ENCODE measurements at regions not wholly inside any gene's neighbourhood (a gene's known extent, or its start where the extent isn't known, plus 50 kb on each side); places are given as distances from the start of the nearest gene placed in this dataset.

DNA sequence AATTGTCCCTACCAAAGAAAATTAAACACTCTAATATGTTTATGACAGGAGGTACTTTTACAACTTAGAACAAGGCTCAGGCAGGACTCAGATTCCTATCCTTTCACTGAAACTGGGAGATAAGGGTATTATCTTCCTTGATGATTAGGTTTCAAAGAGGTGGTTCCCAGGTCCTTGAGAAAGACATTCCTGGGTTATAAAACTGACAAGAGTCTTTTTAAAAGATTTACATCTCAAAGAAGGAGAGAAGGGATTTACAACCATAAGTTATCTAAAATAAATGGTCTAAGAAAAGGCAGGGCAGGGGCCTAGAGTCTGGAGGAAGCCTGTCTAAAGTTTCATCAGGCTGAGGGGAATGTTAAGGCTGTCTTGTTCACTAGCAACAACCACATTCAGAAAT, 1492.5 kb downstream of the HACE1 start:
- CTCF ChIA-PET = no interaction called here

DNA sequence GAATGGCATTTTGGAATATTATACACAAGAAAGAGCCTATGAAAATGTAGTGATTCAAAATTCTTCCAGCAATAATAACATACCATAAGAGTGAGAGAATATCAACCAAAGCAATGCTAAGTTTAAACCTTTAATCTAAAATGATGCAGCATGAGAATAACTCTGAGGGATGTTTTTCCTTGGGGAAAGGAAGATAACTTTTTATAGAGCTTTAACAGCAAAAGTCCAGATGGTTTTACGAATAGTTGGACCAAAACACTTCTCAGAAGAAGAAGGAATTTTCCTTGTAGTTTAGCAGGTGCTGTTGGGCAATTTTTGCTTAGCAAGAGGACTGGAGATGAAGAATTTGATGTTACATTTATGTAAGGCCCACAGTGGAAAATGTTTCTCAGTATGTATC, 1503.2 kb downstream of the HACE1 start:
- POLR2A ChIA-PET = no interaction called here
- H3K27ac ChIP-seq (ENCODE audit: low read length) = no peak overlapping the region
- H3K36me3 ChIP-seq (ENCODE audit: control insufficient read depth, insufficient read depth, low read length) = no peaks in the 10 kb centered on the region; the same call in 1 of the 2 replicates
- H3K4me3 ChIP-seq (ENCODE audit: low read depth in 2 of 2, low read length in 2 of 2) = no peak overlapping the region
- H3K9me3 ChIP-seq (ENCODE audit: control insufficient read depth, insufficient read depth, low read depth, low read length) = no peaks in the 10 kb centered on the region
- H3K4me1 ChIP-seq (ENCODE audit: control insufficient read depth, insufficient read depth, low read length) = no peaks in the 10 kb centered on the region
- DNase-seq (ENCODE audit: low read depth, low spot score) (no peak), ATAC-seq (no peak)
- in situ Hi-C loops (cut with HindIII; ENCODE audit: low pct_unique_long_range_greater_than_20kb, low sequenced_read_pairs) = no loop called here
- H3K27me3 ChIP-seq (ENCODE audit: control insufficient read depth, insufficient read depth, low read length) = no peaks in the 10 kb centered on the region
- intact Hi-C loops (cut with micrococcal nuclease; ENCODE audit: unreplicated experiment) = no loop called here
- TF ChIP-seq, protein P1, sequence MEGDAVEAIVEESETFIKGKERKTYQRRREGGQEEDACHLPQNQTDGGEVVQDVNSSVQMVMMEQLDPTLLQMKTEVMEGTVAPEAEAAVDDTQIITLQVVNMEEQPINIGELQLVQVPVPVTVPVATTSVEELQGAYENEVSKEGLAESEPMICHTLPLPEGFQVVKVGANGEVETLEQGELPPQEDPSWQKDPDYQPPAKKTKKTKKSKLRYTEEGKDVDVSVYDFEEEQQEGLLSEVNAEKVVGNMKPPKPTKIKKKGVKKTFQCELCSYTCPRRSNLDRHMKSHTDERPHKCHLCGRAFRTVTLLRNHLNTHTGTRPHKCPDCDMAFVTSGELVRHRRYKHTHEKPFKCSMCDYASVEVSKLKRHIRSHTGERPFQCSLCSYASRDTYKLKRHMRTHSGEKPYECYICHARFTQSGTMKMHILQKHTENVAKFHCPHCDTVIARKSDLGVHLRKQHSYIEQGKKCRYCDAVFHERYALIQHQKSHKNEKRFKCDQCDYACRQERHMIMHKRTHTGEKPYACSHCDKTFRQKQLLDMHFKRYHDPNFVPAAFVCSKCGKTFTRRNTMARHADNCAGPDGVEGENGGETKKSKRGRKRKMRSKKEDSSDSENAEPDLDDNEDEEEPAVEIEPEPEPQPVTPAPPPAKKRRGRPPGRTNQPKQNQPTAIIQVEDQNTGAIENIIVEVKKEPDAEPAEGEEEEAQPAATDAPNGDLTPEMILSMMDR (IDR thresholded peaks at IDR 0.05) = no peak
- no peak for TF ChIP-seq POLR2AphosphoS5 (IDR thresholded peaks at IDR 0.05; ENCODE audit: low read depth, low read length)
- TF ChIP-seq, protein P2, sequence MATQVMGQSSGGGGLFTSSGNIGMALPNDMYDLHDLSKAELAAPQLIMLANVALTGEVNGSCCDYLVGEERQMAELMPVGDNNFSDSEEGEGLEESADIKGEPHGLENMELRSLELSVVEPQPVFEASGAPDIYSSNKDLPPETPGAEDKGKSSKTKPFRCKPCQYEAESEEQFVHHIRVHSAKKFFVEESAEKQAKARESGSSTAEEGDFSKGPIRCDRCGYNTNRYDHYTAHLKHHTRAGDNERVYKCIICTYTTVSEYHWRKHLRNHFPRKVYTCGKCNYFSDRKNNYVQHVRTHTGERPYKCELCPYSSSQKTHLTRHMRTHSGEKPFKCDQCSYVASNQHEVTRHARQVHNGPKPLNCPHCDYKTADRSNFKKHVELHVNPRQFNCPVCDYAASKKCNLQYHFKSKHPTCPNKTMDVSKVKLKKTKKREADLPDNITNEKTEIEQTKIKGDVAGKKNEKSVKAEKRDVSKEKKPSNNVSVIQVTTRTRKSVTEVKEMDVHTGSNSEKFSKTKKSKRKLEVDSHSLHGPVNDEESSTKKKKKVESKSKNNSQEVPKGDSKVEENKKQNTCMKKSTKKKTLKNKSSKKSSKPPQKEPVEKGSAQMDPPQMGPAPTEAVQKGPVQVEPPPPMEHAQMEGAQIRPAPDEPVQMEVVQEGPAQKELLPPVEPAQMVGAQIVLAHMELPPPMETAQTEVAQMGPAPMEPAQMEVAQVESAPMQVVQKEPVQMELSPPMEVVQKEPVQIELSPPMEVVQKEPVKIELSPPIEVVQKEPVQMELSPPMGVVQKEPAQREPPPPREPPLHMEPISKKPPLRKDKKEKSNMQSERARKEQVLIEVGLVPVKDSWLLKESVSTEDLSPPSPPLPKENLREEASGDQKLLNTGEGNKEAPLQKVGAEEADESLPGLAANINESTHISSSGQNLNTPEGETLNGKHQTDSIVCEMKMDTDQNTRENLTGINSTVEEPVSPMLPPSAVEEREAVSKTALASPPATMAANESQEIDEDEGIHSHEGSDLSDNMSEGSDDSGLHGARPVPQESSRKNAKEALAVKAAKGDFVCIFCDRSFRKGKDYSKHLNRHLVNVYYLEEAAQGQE (IDR thresholded peaks at IDR 0.05; ENCODE audit: insufficient read depth in 1 of 2, low read depth in 2 of 2, low read length in 1 of 2) = no peak
- TF ChIP-seq SIN3A (IDR thresholded peaks at IDR 0.05; ENCODE audit: borderline replicate concordance, insufficient read depth, low read depth, low read length) = no peak
- TF ChIP-seq TCF7L2 (IDR thresholded peaks at IDR 0.05; ENCODE audit: low read depth, low read length) = no peak
- BruUV-seq (replicated peaks) = no TSS peak
- CTCF ChIA-PET = no interaction called here

More for the DNA sequence above, 1492.5 kb downstream of the HACE1 start:
- in situ Hi-C loops (cut with HindIII; ENCODE audit: low pct_unique_long_range_greater_than_20kb, low sequenced_read_pairs) (no loop called here), intact Hi-C loops (cut with micrococcal nuclease; ENCODE audit: unreplicated experiment) (no loop called here)
- ATAC-seq (no peak), DNase-seq (ENCODE audit: low read depth, low spot score) (no peak)
- Histone ChIP-seq H3K4me1 (ENCODE audit: control insufficient read depth, insufficient read depth, low read length) (no peaks in the 10 kb centered on the region), H3K9me3 (ENCODE audit: control insufficient read depth, insufficient read depth, low read depth, low read length) (no peaks in the 10 kb centered on the region), H3K27ac (ENCODE audit: low read length) (no peak overlapping the region), H3K4me3 (ENCODE audit: low read depth in 2 of 2, low read length in 2 of 2) (no peak overlapping the region), H3K27me3 (ENCODE audit: control insufficient read depth, insufficient read depth, low read length) (no peaks in the 10 kb centered on the region), H3K36me3 (ENCODE audit: control insufficient read depth, insufficient read depth, low read length) (no peaks in the 10 kb centered on the region)
- TF ChIP-seq POLR2AphosphoS5 (IDR thresholded peaks at IDR 0.05; ENCODE audit: low read depth, low read length) (no peak), TCF7L2 (IDR thresholded peaks at IDR 0.05; ENCODE audit: low read depth, low read length) (no peak), SIN3A (IDR thresholded peaks at IDR 0.05; ENCODE audit: borderline replicate concordance, insufficient read depth, low read depth, low read length) (no peak)
- TF ChIP-seq, protein P2 (IDR thresholded peaks at IDR 0.05; ENCODE audit: insufficient read depth in 1 of 2, low read depth in 2 of 2, low read length in 1 of 2) = no peak
- TF ChIP-seq, protein P1 (IDR thresholded peaks at IDR 0.05) = no peak
- POLR2A ChIA-PET = no interaction called here
- no TSS peak for BruUV-seq (replicated peaks)

Measured in Panc1 (cell line).